Cardiac fibroblast (primary cell): ENCODE measurements at regions not wholly inside any gene's neighbourhood (a gene's known extent, or its start where the extent isn't known, plus 50 kb on each side); places are given as distances from the start of the nearest gene placed in this dataset.
"Not testable (repeated sequence)": the region's sequence is repeated elsewhere in the genome, so short reads cannot be mapped to it uniquely, and the experiment has no call there.

Experiments
- DNase-seq, 2 donors: peaks; one replicate each; pipeline versions ENCODE4 v3.0.0 to v3.0.0-alpha.2; 2010; ENCODE audit warnings: low read depth in 2 of 2
- H3K4me3 ChIP-seq, 2 donors: replicated peaks in 1 of 2; 1 replicate in 1 of 2; 2 replicates in 1 of 2; pipeline ENCODE4 v1.5.1; 2011; ENCODE audit warnings: low read depth in 2 of 2, low read length in 2 of 2, mild to moderate bottlenecking in 2 of 2, moderate library complexity in 1 of 2
- TF ChIP-seq, protein P1 (sequence below): IDR thresholded peaks from one replicate; pipeline ENCODE4 v1.5.1; 2011; ENCODE audit warnings: low read depth, mild to moderate bottlenecking, low read length, inconsistent platforms

DNA sequence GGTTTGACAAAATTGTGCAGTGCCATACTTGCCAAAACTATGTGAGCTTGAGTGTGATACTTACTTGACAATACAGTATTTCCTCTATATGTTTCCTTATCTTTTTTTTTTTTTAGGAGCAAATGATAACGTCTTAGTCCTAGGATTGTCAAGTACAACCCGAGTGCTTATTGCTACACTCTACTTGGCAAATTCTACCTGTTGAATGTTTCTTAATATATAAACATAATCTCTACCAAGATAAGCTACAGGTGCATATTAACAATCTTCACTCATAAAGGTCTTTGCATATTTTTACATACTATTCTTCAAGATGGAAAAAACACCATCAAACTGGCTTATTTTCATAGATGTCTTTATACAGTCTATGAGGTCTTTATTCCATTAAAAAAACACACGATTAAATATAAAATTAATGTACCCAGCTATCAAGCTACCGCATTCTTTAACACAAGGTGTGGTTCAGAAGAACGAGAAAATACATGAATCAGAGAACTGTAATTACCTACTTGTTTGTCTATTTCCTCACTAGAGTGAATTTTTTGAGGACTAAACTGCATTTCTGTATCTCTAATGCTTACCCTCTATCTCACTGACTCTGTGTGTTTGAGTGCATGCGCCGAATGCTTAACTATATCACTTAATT is 76.1 kb upstream of the PDSS1 start:
- TF ChIP-seq, protein P1, sequence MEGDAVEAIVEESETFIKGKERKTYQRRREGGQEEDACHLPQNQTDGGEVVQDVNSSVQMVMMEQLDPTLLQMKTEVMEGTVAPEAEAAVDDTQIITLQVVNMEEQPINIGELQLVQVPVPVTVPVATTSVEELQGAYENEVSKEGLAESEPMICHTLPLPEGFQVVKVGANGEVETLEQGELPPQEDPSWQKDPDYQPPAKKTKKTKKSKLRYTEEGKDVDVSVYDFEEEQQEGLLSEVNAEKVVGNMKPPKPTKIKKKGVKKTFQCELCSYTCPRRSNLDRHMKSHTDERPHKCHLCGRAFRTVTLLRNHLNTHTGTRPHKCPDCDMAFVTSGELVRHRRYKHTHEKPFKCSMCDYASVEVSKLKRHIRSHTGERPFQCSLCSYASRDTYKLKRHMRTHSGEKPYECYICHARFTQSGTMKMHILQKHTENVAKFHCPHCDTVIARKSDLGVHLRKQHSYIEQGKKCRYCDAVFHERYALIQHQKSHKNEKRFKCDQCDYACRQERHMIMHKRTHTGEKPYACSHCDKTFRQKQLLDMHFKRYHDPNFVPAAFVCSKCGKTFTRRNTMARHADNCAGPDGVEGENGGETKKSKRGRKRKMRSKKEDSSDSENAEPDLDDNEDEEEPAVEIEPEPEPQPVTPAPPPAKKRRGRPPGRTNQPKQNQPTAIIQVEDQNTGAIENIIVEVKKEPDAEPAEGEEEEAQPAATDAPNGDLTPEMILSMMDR: no peak
- H3K4me3 ChIP-seq: no peak overlapping the region
- DNase-seq: no peak

DNA sequence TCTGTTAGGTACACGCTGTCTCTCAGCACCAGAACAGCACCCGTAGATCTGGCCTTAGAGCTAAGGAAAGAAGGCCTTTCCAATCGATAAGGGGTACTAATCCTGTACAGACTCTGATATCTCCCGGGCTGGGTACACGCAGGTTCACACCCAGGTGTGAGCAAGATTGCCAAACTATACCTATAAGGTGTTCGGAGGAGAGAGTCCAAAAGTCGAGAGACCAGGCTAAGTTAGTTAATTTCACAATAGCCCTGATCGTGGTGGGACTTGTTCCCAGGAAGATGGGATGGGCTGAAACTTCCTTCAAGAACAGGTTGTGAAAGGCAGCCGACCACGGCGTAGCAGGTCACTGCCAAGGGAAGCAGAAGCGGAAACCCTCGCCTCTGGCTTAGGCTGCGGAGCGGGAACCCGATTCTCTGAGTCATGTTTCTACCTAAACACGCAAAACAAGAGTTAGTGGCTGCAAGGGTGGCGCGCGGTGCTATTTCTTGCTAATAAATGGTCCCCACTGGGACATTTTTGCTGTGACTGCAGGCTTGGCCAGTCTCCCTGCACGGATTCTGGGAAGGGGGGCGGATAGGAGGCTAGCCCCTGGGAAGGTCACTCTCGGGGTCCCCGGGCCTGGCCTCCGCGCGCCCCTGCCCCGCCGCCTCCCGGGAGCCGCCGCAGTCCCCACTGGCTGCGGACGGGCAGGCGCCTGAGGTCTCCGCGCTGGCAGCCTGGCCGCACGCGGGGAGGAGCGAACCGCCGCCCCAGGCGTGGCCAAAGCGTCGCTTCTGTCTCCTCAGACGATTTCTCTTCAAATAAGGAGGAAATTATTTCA is 75.4 kb upstream of the PDSS1 start:
- H3K4me3 ChIP-seq: no peak overlapping the region
- peak in 1 of 2 donors; percentile 2 for DNase-seq
- TF ChIP-seq, protein P1: no peak

DNA sequence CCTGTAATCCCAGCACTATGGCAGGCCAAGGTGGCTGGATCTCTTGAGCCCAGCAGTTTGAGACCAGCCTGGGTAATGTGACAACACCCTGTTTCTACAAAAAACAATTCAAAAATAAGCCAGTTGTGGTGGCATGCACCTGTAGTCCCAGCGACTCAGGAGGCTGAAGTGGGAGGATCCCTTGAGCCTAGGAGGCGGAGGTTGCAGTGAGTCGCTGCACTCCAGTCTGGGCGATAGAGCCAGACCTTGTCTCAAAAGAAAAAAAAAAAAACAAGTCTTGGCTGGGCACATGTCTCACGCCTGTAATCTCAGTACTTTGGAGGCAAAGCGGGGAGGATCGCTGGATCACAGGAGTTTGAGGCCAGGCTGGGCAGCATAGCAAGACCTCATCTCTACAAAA is 74.6 kb upstream of the PDSS1 start:
- no peak for DNase-seq
- no peak overlapping the region for H3K4me3 ChIP-seq
- TF ChIP-seq, protein P1: no peak

DNA sequence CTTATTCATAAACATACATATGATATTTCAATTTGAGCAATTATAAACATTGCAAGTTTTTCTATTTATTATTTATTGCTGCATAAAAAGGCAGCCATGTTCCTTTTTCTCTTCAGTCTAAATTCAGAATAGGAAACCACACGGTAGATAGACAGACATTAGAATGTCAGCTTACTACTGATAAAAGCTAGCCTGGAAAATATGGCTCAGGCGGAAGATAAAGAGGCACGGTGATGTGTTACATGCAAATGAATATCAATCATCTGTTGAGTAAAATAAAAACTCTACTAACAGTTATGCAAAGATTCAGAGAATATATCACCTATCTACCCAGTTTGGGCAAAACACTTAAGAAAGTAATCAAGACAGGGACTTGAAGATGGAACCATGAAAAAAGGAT is 73.5 kb upstream of the PDSS1 start:
- no peak overlapping the region for H3K4me3 ChIP-seq
- TF ChIP-seq, protein P1: no peak
- no peak for DNase-seq

GRCh38 chr10:26626066-26626465 is 71.4 kb upstream of the PDSS1 start:
- no peak overlapping the region for H3K4me3 ChIP-seq
- TF ChIP-seq, protein P1: no peak
- no peak for DNase-seq

GRCh38 chr10:26627324-26627723 is 70.2 kb upstream of the PDSS1 start:
- H3K4me3 ChIP-seq: no peak overlapping the region
- TF ChIP-seq, protein P1: no peak
- DNase-seq: no peak

DNA sequence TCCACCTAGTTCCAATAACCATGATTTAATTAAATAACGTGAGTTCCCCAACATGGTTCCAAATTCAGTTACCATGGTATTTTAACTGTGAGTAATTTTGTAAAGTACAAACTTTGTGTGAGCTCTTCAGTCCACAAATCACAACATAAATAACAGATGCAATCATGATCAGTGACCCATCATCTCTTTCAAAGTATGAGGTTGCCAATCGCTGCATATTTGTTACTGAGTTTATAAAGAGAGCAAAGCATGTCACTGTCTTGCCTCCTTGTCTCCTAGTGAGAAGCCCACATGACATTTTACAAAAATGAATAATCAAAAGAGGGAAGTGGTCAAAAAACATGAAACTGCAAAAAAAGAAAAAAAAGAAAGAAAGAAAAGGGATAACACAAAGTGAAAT is 69.1 kb upstream of the PDSS1 start:
- DNase-seq: no peak
- TF ChIP-seq, protein P1: no peak
- no peak overlapping the region for H3K4me3 ChIP-seq

DNA sequence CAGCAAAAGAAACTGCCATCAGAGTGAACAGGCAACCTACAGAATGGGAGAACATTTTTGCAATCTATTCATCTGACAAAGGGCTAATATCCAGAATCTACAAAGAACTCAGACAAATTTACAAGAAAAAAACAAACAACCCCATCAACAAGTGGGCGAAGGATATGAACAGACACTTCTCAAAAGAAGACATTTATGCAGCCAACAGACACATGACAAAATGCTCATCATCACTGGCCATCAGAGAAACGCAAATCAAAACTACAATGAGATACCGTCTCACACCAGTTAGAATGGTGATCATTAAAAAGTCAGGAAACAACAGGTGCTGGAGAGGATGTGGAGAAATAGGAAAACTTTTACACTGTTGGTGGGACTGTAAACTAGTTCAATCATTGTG is 65.3 kb upstream of the PDSS1 start:
- H3K4me3 ChIP-seq, DNase-seq: not testable (repeated sequence)

DNA sequence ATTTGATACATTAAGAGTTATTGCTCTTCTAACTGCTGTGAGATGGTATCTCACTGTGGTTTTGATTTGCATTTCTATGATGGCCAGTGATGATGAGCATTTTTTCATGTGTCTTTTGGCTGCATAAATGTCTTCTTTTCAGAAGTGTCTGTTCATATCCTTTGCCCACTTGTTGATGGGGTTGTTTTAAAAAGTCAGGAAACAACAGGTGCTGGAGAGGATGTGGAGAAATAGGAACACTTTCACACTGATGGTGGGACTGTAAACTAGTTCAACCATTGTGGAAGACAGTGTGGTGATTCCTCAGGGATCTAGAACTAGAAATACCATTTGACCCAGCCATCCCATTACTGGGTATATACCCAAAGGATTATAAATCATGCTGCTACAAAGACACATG is 63.4 kb upstream of the PDSS1 start:
- H3K4me3 ChIP-seq, DNase-seq: not testable (repeated sequence)
